ENCODE measurements at regions not wholly inside any gene's neighbourhood (a gene's known extent, or its start where the extent isn't known, plus 50 kb on each side); places are given as distances from the start of the nearest gene placed in this dataset.

DNA sequence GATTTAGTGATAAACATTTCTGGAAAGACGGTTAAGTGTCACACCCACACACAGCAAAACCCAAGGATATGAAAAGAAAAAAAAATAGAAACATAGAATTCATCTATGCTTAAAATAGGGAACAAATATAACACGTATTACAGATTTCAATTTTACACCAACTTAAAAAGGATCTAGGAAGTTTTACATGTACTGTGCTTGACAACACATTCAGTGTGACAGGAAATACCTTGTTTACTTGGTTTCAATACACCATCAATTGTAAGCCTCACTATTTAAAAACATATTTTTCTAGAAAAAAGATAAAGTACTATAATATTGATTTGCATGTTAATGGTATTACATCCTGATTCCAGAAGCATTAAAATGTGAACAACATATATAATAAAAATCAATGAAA lies 77.0 kb upstream of the SPRY1 start:
- CTCF ChIA-PET, result no interaction called here
- DNase-seq, result no peak

More for the DNA sequence above, 77.0 kb upstream of the SPRY1 start:
- intact Hi-C loops (cut with micrococcal nuclease) (no loop called here), in situ Hi-C loops (cut with MboI; ENCODE audit: low sequenced_read_pairs) (no loop called here), dilution Hi-C loops (cut with HindIII; ENCODE audit: low sequenced_read_pairs, unreplicated experiment) (no loop called here)
- Histone ChIP-seq H2AK5ac (ENCODE audit: low read depth, low read length) (no peak overlapping the region), H3K79me1 (ENCODE audit: low read depth in 1 of 2, low read length in 2 of 2) (no peaks in the 10 kb centered on the region), H3K27ac (ENCODE audit: insufficient read depth, low read length) (no peak overlapping the region), H2BK20ac (ENCODE audit: low read depth, low read length) (no peak overlapping the region), H2AFZ (replicated peaks; ENCODE audit: low read length, poor library complexity) (no peak overlapping the region), H3K4me1 (ENCODE audit: control insufficient read depth, insufficient read depth, low read length) (no peaks in the 10 kb centered on the region), H2AK9ac (replicated peaks; ENCODE audit: low read depth, low read length, poor library complexity) (no peak overlapping the region), H3K18ac (ENCODE audit: low read depth, low read length) (no peak overlapping the region), H4K8ac (ENCODE audit: low read depth in 2 of 2, low read length in 2 of 2) (no peak overlapping the region), H2BK15ac (ENCODE audit: low read depth, low read length) (no peak overlapping the region), H4K20me1 (ENCODE audit: insufficient read depth, low read length) (no peaks in the 10 kb centered on the region), H3K4ac (ENCODE audit: low read depth, low read length) (no peak overlapping the region), H3K4me3 (ENCODE audit: insufficient read depth, low read depth, low read length) (no peak overlapping the region), H4K5ac (ENCODE audit: low read depth, low read length) (no peak overlapping the region), H3K27me3 (ENCODE audit: control insufficient read depth, insufficient read depth, low read length) (no peaks in the 10 kb centered on the region), H2BK5ac (ENCODE audit: low read depth, low read length, poor library complexity, severe bottlenecking) (no peak overlapping the region), H3K9me1 (ENCODE audit: insufficient read depth, low read length) (no peaks in the 10 kb centered on the region), H2BK120ac (ENCODE audit: low read depth, low read length) (no peak overlapping the region), H3K23ac (ENCODE audit: low read depth, low read length) (no peak overlapping the region), H3K14ac (replicated peaks; ENCODE audit: low read depth, low read length) (no peak overlapping the region), H3K9ac (ENCODE audit: low read depth, low read length) (no peak overlapping the region), H3K4me2 (ENCODE audit: low read depth, low read length) (no peak overlapping the region), H3K36me3 (ENCODE audit: control insufficient read depth, insufficient read depth, low read length) (no peaks in the 10 kb centered on the region), H3K9me3 (ENCODE audit: control insufficient read depth, insufficient read depth, low read length) (peaks cover 3% of the 10 kb centered on the region; the same call in 1 of the 2 replicates), H4K91ac (ENCODE audit: insufficient read depth, low read depth, low read length) (no peak overlapping the region), H3K56ac (ENCODE audit: extremely low read depth, insufficient read depth, low read length) (no peak overlapping the region)
- TF ChIP-seq SMC3 (IDR thresholded peaks at IDR 0.05; ENCODE audit: low read depth, low read length), result no peak
- TF ChIP-seq MAFK (IDR thresholded peaks at IDR 0.05; ENCODE audit: low read depth, low read length), result no peak
- no peak for TF ChIP-seq CHD1 (IDR thresholded peaks at IDR 0.05; ENCODE audit: low read depth, low read length)
- TF ChIP-seq CEBPB (IDR thresholded peaks at IDR 0.05; ENCODE audit: low read depth, low read length), result no peak
- no peak for TF ChIP-seq NFE2L2 (IDR thresholded peaks at IDR 0.05; ENCODE audit: low read depth, low read length)
- no peak for TF ChIP-seq BHLHE40 (IDR thresholded peaks at IDR 0.05; ENCODE audit: low read depth, low read length)
- no peak for TF ChIP-seq MAZ (IDR thresholded peaks at IDR 0.05; ENCODE audit: borderline replicate concordance, low read depth, low read length)
- TF ChIP-seq RAD21 (IDR thresholded peaks at IDR 0.05; ENCODE audit: low read length), result no peak
- TF ChIP-seq, protein P1, sequence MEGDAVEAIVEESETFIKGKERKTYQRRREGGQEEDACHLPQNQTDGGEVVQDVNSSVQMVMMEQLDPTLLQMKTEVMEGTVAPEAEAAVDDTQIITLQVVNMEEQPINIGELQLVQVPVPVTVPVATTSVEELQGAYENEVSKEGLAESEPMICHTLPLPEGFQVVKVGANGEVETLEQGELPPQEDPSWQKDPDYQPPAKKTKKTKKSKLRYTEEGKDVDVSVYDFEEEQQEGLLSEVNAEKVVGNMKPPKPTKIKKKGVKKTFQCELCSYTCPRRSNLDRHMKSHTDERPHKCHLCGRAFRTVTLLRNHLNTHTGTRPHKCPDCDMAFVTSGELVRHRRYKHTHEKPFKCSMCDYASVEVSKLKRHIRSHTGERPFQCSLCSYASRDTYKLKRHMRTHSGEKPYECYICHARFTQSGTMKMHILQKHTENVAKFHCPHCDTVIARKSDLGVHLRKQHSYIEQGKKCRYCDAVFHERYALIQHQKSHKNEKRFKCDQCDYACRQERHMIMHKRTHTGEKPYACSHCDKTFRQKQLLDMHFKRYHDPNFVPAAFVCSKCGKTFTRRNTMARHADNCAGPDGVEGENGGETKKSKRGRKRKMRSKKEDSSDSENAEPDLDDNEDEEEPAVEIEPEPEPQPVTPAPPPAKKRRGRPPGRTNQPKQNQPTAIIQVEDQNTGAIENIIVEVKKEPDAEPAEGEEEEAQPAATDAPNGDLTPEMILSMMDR (conservative IDR thresholded peaks at IDR 0.05; ENCODE audit: low read depth, low read length), result no peak
- TF ChIP-seq, protein P2, sequence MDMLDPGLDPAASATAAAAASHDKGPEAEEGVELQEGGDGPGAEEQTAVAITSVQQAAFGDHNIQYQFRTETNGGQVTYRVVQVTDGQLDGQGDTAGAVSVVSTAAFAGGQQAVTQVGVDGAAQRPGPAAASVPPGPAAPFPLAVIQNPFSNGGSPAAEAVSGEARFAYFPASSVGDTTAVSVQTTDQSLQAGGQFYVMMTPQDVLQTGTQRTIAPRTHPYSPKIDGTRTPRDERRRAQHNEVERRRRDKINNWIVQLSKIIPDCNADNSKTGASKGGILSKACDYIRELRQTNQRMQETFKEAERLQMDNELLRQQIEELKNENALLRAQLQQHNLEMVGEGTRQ (IDR thresholded peaks at IDR 0.05; ENCODE audit: low read depth, low read length), result no peak
- no peak for TF ChIP-seq MXI1 (IDR thresholded peaks at IDR 0.05; ENCODE audit: borderline replicate concordance, low read depth, low read length)
- no peak for TF ChIP-seq RCOR1 (IDR thresholded peaks at IDR 0.05; ENCODE audit: insufficient replicate concordance, low read length)
- TF ChIP-seq POLR2A (IDR thresholded peaks at IDR 0.05; ENCODE audit: low read depth, low read length), result no peak
- TF ChIP-seq, protein P3, sequence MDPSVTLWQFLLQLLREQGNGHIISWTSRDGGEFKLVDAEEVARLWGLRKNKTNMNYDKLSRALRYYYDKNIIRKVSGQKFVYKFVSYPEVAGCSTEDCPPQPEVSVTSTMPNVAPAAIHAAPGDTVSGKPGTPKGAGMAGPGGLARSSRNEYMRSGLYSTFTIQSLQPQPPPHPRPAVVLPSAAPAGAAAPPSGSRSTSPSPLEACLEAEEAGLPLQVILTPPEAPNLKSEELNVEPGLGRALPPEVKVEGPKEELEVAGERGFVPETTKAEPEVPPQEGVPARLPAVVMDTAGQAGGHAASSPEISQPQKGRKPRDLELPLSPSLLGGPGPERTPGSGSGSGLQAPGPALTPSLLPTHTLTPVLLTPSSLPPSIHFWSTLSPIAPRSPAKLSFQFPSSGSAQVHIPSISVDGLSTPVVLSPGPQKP (IDR thresholded peaks at IDR 0.05; ENCODE audit: borderline replicate concordance, low read depth, low read length), result no peak
- TF ChIP-seq FOS (IDR thresholded peaks at IDR 0.05; ENCODE audit: low read depth, low read length), result no peak
- no peak for TF ChIP-seq RFX5 (IDR thresholded peaks at IDR 0.05; ENCODE audit: low read depth, low read length)
- no CpG with 5 or more reads among the region's 2 CpGs for WGBS, 2 experiments (ENCODE audit: extremely low coverage in 2 of 2, insufficient read length in 1 of 2)
- no peak for ATAC-seq (ENCODE audit: low read depth)
- BruUV-seq (replicated peaks), result no TSS peak
- POLR2A ChIA-PET (ENCODE audit: unreplicated experiment), result no interaction called here
